HG03565 (cell line): ENCODE measurements at regions not wholly inside any gene's neighbourhood (a gene's known extent, or its start where the extent isn't known, plus 50 kb on each side); places are given as distances from the start of the nearest gene placed in this dataset.

Experiments used
- ATAC-seq: cut with Tn5 transposase; IDR thresholded peaks from one replicate; pipeline ENCODE4 v1.9.1; 2021; ENCODE audit warnings: mild to moderate bottlenecking, moderate library complexity; ENCODE audit not compliant: unreplicated experiment

GRCh38 chr9:21657966-21658667, 144.3 kb upstream of the MTAP start:
- ATAC-seq = no peak

- no peak for ATAC-seq
Observed at GRCh38 chr9:21660976-21661375, 141.5 kb upstream of the MTAP start.

- no peak for ATAC-seq
Observed at GRCh38 chr9:21661626-21662025, 140.8 kb upstream of the MTAP start.

GRCh38 chr9:21668516-21668915, 133.9 kb upstream of the MTAP start:
- ATAC-seq = no peak

- ATAC-seq = no peak
Observed at GRCh38 chr9:21669701-21670100, 132.7 kb upstream of the MTAP start.

GRCh38 chr9:21670374-21670773, 132.1 kb upstream of the MTAP start:
- ATAC-seq = no peak

GRCh38 chr9:21672140-21672539, 130.3 kb upstream of the MTAP start:
- ATAC-seq = no peak

GRCh38 chr9:21672761-21673160, 129.7 kb upstream of the MTAP start:
- ATAC-seq = no peak

- ATAC-seq = no peak
Observed at GRCh38 chr9:21674894-21675293, 127.5 kb upstream of the MTAP start.

- no peak for ATAC-seq
Observed at GRCh38 chr9:21677387-21677786, 125.0 kb upstream of the MTAP start.

- ATAC-seq = no peak
Observed at GRCh38 chr9:21677834-21678233, 124.6 kb upstream of the MTAP start.

GRCh38 chr9:21679432-21679831, 123.0 kb upstream of the MTAP start:
- ATAC-seq = no peak

- ATAC-seq = no peak
Observed at GRCh38 chr9:21680590-21680989, 121.8 kb upstream of the MTAP start.

GRCh38 chr9:21681641-21682040, 120.8 kb upstream of the MTAP start:
- no peak for ATAC-seq

- no peak for ATAC-seq
Observed at GRCh38 chr9:21682381-21682780, 120.1 kb upstream of the MTAP start.

GRCh38 chr9:21682981-21683380, 119.5 kb upstream of the MTAP start:
- no peak for ATAC-seq

- no peak for ATAC-seq
Observed at GRCh38 chr9:21683484-21684175, 118.8 kb upstream of the MTAP start.

GRCh38 chr9:21684231-21684630, 118.2 kb upstream of the MTAP start:
- ATAC-seq = no peak

- ATAC-seq = no peak
Observed at GRCh38 chr9:21684831-21685362, 117.5 kb upstream of the MTAP start.

- no peak for ATAC-seq
Observed at GRCh38 chr9:21685502-21685901, 116.9 kb upstream of the MTAP start.

GRCh38 chr9:21686738-21687137, 115.7 kb upstream of the MTAP start:
- no peak for ATAC-seq

GRCh38 chr9:21687351-21687750, 115.1 kb upstream of the MTAP start:
- no peak for ATAC-seq
